ENCODE measurements at regions not wholly inside any gene's neighbourhood (a gene's known extent, or its start where the extent isn't known, plus 50 kb on each side); places are given as distances from the start of the nearest gene placed in this dataset.

DNA sequence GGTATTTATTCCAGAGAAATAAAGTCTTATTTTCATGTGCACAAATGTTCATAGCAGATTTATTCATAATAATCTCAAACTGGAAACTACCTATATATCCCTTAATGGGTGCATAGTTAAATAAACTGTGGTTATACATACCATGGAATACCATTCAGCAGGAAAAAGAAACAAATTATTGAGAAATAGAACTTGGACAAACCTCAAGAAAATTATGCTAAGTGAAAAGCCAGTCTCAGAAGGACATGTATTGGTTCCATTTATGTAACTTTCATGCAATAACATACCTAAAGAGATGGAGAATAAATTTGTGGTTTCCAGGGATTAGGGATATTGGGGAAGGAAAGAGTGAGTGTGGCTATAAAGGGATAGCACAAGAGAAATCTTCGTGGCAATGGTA, 452.6 kb downstream of the SETBP1 start:
- Histone ChIP-seq H3K4me3 (no peak overlapping the region), H3K27ac (no peak overlapping the region), H3K27me3 (no peaks in the 10 kb centered on the region), H3K36me3 (no peaks in the 10 kb centered on the region), H3K9me3 (no peaks in the 10 kb centered on the region), H3K4me1 (no peaks in the 10 kb centered on the region)
- in situ Hi-C loops (cut with MboI; ENCODE audit: low pct_ligation_motif_present in 1 of 4, low pct_unique_long_range_greater_than_20kb in 1 of 4, low sequenced_read_pairs in 3 of 4), result no loop called here
- no peak for DNase-seq
- no peak for TF ChIP-seq EP300 (IDR thresholded peaks at IDR 0.05; ENCODE audit: low read depth)
- TF ChIP-seq, protein P1, sequence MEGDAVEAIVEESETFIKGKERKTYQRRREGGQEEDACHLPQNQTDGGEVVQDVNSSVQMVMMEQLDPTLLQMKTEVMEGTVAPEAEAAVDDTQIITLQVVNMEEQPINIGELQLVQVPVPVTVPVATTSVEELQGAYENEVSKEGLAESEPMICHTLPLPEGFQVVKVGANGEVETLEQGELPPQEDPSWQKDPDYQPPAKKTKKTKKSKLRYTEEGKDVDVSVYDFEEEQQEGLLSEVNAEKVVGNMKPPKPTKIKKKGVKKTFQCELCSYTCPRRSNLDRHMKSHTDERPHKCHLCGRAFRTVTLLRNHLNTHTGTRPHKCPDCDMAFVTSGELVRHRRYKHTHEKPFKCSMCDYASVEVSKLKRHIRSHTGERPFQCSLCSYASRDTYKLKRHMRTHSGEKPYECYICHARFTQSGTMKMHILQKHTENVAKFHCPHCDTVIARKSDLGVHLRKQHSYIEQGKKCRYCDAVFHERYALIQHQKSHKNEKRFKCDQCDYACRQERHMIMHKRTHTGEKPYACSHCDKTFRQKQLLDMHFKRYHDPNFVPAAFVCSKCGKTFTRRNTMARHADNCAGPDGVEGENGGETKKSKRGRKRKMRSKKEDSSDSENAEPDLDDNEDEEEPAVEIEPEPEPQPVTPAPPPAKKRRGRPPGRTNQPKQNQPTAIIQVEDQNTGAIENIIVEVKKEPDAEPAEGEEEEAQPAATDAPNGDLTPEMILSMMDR (IDR thresholded peaks at IDR 0.05), result no peak
- TF ChIP-seq POLR2A (IDR thresholded peaks at IDR 0.05), result no peak
- TF ChIP-seq POLR2AphosphoS5 (IDR thresholded peaks at IDR 0.05), result no peak
- WGBS, 2 donors (ENCODE audit: low coverage in 1 of 2), result 86 to 94% methylated on average over 1 of the region's 1 CpG
- intact Hi-C loops (cut with DNase I; ENCODE audit: low total_unique reads), result no loop called here

DNA sequence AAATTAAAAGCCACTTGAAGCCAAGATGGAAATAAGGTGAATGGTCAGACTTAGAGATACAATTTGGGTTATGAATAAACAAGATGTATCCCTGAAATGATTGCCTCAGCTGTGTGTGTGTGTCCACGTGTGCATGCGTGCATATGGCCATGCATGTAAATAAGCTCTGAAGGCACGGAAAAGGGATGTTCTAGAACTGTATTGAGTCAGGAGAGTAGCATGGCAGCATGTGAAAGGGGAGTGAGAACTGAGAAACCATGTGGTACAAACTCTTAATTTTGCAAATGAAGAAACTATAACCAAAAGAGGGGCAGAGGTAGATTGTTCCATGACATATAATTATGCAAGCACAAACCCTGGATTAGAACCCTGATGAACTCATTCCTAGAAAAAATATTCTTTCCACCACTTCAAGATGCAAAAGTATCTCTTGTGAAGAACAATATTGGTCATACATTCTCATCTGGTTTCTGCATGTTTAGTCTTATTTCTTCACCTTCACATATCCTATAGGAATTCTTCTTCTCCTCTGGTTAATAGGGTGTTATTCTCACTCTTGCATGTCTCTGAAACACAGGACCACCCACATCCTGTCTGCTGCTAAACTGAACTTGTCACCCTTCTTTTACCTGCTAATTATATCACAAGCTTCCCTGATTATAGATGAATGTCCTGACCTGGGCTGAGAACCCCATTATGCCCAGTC, 455.8 kb downstream of the SETBP1 start:
- no peaks in the 10 kb centered on the region for H3K9me3 ChIP-seq
- TF ChIP-seq POLR2AphosphoS5 (IDR thresholded peaks at IDR 0.05) (no peak), POLR2A (IDR thresholded peaks at IDR 0.05) (no peak), EP300 (IDR thresholded peaks at IDR 0.05; ENCODE audit: low read depth) (no peak)
- TF ChIP-seq, protein P1 (IDR thresholded peaks at IDR 0.05), result no peak
- no peak overlapping the region for H3K27ac ChIP-seq
- in situ Hi-C loops (cut with MboI; ENCODE audit: low pct_ligation_motif_present in 1 of 4, low pct_unique_long_range_greater_than_20kb in 1 of 4, low sequenced_read_pairs in 3 of 4) (no loop called here), intact Hi-C loops (cut with DNase I; ENCODE audit: low total_unique reads) (no loop called here)
- no peaks in the 10 kb centered on the region for H3K4me1 ChIP-seq
- H3K4me3 ChIP-seq, result no peak overlapping the region
- no peaks in the 10 kb centered on the region for H3K36me3 ChIP-seq
- 81 to 90% methylated on average over 3 of the region's 3 CpGs for WGBS, 2 donors (ENCODE audit: low coverage in 1 of 2)
- no peak for DNase-seq
- H3K27me3 ChIP-seq, result no peaks in the 10 kb centered on the region

DNA sequence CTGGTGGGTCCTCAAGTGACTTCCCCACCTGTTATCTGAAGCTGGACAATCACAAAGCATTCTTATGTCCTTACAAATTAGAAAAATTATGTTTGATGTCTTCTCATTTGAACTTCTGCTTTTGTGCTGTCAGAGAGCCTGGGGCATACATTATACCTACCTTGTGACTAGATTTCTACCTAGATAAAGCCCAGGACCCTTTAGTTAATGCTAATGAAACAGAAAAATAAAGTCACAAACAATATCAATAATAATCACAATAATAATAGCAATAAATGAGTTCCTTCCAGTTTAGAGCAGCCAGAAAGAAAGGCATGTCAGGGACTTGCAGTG, 456.4 kb downstream of the SETBP1 start:
- Histone ChIP-seq H3K9me3 (no peaks in the 10 kb centered on the region), H3K4me3 (no peak overlapping the region), H3K27ac (no peak overlapping the region), H3K36me3 (no peaks in the 10 kb centered on the region), H3K27me3 (no peaks in the 10 kb centered on the region), H3K4me1 (no peaks in the 10 kb centered on the region)
- intact Hi-C loops (cut with DNase I; ENCODE audit: low total_unique reads) (no loop called here), in situ Hi-C loops (cut with MboI; ENCODE audit: low pct_ligation_motif_present in 1 of 4, low pct_unique_long_range_greater_than_20kb in 1 of 4, low sequenced_read_pairs in 3 of 4) (no loop called here)
- TF ChIP-seq POLR2A (IDR thresholded peaks at IDR 0.05) (no peak), EP300 (IDR thresholded peaks at IDR 0.05; ENCODE audit: low read depth) (no peak), POLR2AphosphoS5 (IDR thresholded peaks at IDR 0.05) (no peak)
- no peak for DNase-seq

DNA sequence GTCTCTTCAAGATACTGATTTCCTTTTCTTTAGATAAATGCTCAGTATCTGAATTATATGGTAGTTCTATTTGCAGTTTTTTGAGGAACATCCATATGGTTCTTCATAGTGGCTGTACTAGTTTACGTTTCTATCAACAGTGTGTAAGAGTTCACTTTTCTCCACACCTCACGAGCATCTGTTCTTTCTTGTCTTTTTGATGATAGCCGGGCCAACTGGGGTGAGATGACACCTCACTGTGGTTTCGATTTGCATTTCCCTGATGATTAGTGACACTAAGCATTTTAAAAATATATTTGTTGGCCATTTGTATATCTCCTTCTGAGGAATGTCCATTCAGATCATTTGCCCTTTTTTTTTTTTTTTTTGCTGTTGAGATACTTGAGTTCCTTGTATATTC, 458.8 kb downstream of the SETBP1 start:
- Histone ChIP-seq H3K27me3 (no peaks in the 10 kb centered on the region), H3K4me1 (no peaks in the 10 kb centered on the region), H3K27ac (no peak overlapping the region), H3K4me3 (no peak overlapping the region), H3K36me3 (no peaks in the 10 kb centered on the region), H3K9me3 (no peaks in the 10 kb centered on the region)
- intact Hi-C loops (cut with DNase I; ENCODE audit: low total_unique reads) (no loop called here), in situ Hi-C loops (cut with MboI; ENCODE audit: low pct_ligation_motif_present in 1 of 4, low pct_unique_long_range_greater_than_20kb in 1 of 4, low sequenced_read_pairs in 3 of 4) (no loop called here)
- TF ChIP-seq POLR2AphosphoS5 (IDR thresholded peaks at IDR 0.05) (no peak), EP300 (IDR thresholded peaks at IDR 0.05; ENCODE audit: low read depth) (no peak), POLR2A (IDR thresholded peaks at IDR 0.05) (no peak)
- TF ChIP-seq, protein P1 (IDR thresholded peaks at IDR 0.05), result no peak
- WGBS, 2 donors (ENCODE audit: low coverage in 1 of 2), result 66 to 88% methylated on average over 4 of the region's 4 CpGs
- DNase-seq, result no peak

- no peaks in the 10 kb centered on the region for H3K9me3 ChIP-seq
- intact Hi-C loops (cut with DNase I; ENCODE audit: low total_unique reads) (no loop called here), in situ Hi-C loops (cut with MboI; ENCODE audit: low pct_ligation_motif_present in 1 of 4, low pct_unique_long_range_greater_than_20kb in 1 of 4, low sequenced_read_pairs in 3 of 4) (no loop called here)
- no peaks in the 10 kb centered on the region for H3K27me3 ChIP-seq
- no peaks in the 10 kb centered on the region for H3K36me3 ChIP-seq
- no peak overlapping the region for H3K27ac ChIP-seq
- TF ChIP-seq POLR2A (IDR thresholded peaks at IDR 0.05) (no peak), POLR2AphosphoS5 (IDR thresholded peaks at IDR 0.05) (no peak), EP300 (IDR thresholded peaks at IDR 0.05; ENCODE audit: low read depth) (no peak)
- TF ChIP-seq, protein P1 (IDR thresholded peaks at IDR 0.05), result no peak
- no peak for DNase-seq
- no peaks in the 10 kb centered on the region for H3K4me1 ChIP-seq
- H3K4me3 ChIP-seq, result no peak overlapping the region
- WGBS, 2 donors (ENCODE audit: low coverage in 1 of 2), result 67 to 87% methylated on average over 1 of the region's 1 CpG
Observed at GRCh38 chr18:45142868-45143267, 462.2 kb downstream of the SETBP1 start.

Data from transverse colon (tissue), 4 donors.